Central memory CD8-positive, alpha-beta T cell (primary cell): ENCODE measurements at regions not wholly inside any gene's neighbourhood (a gene's known extent, or its start where the extent isn't known, plus 50 kb on each side); places are given as distances from the start of the nearest gene placed in this dataset.

ENCODE experiments used
- ATAC-seq: fragments of 150-1000 bp; cut with Tn5 transposase; replicated peaks from 2 replicates; pipeline ENCODE4 v1.10.0; 2022; ENCODE audit warnings: mild to moderate bottlenecking, moderate FRiP score, moderate number of reproducible peaks; ENCODE audit not compliant: poor library complexity, severe bottlenecking; ENCODE audit errors: extremely low read depth
- DNase-seq, 2 donors: peaks; one replicate each; pipeline ENCODE4 v3.0.0; 2021; ENCODE audit warnings: low spot score in 2 of 2
- H3K27ac Mint-ChIP-seq: one replicate; pipeline ENCODE4 v1.8.0; 2022; ENCODE audit warnings: low read depth, mild to moderate bottlenecking, moderate library complexity, mixed read lengths
- H3K27me3 Mint-ChIP-seq: one replicate; pipeline ENCODE4 v1.8.0; 2022; ENCODE audit warnings: mixed read lengths
- H3K36me3 Mint-ChIP-seq: one replicate; pipeline ENCODE4 v1.8.0; 2022; ENCODE audit warnings: mild to moderate bottlenecking, moderate library complexity, mixed read lengths; ENCODE audit not compliant: insufficient read depth
- H3K4me1 Mint-ChIP-seq: one replicate; pipeline ENCODE4 v1.8.0; 2022; ENCODE audit warnings: mixed read lengths
- H3K4me3 Mint-ChIP-seq: one replicate; pipeline ENCODE4 v1.8.0; 2022; ENCODE audit warnings: mild to moderate bottlenecking, moderate library complexity, mixed read lengths
- H3K9me3 Mint-ChIP-seq: one replicate; pipeline ENCODE4 v1.8.0; 2022; ENCODE audit warnings: mixed read lengths

DNA sequence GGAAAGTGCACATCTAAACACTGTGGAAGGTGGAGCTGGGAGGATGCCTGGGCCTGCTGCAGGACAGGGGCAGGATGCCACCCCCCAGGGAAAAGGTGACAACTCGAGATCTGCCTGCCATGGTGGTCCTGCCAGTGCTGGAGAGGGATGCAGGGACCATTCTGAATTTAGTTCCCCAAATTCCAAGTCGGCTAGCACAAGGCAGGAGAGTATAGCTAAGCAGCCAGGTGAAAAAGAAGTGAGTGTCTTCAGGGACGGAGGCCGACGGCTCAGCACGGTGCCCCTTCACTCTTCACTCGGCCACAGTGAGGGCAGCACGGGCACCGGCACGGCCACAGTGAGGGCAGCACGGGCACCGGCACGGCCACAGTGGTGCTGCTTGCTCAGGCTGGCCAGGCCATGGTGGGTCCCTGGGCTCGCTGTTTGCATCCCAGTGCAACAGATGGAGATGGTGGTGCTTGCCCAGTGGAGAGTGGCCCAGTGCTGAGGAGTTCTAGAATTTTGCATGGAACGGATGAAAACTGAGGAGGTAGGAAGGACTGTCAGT lies 161.3 kb upstream of the SHH start:
- Mint-ChIP-seq H3K27me3 (peaks cover 36% of the 10 kb centered on the region), H3K9me3 (no peaks in the 10 kb centered on the region), H3K27ac (no peak overlapping the region), H3K4me1 (no peaks in the 10 kb centered on the region), H3K4me3 (no peak overlapping the region), H3K36me3 (no peaks in the 10 kb centered on the region)
- no peak for ATAC-seq
- DNase-seq = no peak

GRCh38 chr7:155972651-155973390 lies 160.6 kb upstream of the SHH start:
- Mint-ChIP-seq H3K27ac (no peak overlapping the region), H3K4me1 (no peaks in the 10 kb centered on the region), H3K36me3 (no peaks in the 10 kb centered on the region), H3K4me3 (no peak overlapping the region), H3K9me3 (no peaks in the 10 kb centered on the region), H3K27me3 (peaks cover 36% of the 10 kb centered on the region)
- DNase-seq (no peak), ATAC-seq (no peak)

DNA sequence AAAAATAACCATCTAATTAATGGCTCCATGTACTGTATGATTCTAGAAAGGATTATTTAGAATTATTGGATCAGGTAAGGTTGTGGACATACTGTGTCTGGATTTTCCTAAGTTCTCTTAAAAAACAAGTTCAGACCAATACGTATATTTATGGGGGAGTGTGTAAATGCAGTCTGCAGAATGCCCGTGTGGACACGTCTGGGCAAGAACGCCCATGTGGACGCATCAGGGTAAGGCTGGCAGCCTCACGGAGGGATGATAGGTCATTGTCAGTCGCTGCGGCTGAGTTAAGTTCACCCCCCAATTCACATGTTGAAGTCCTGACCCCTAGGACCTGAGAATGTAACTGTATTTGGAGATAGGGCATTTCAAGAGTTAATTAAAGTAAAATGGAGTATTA lies 160.0 kb upstream of the SHH start:
- DNase-seq (no peak), ATAC-seq (no peak)
- H3K27me3 Mint-ChIP-seq = peaks cover 36% of the 10 kb centered on the region
- no peak overlapping the region for H3K4me3 Mint-ChIP-seq
- H3K36me3 Mint-ChIP-seq = no peaks in the 10 kb centered on the region
- H3K27ac Mint-ChIP-seq = no peak overlapping the region
- H3K4me1 Mint-ChIP-seq = no peaks in the 10 kb centered on the region
- no peaks in the 10 kb centered on the region for H3K9me3 Mint-ChIP-seq

DNA sequence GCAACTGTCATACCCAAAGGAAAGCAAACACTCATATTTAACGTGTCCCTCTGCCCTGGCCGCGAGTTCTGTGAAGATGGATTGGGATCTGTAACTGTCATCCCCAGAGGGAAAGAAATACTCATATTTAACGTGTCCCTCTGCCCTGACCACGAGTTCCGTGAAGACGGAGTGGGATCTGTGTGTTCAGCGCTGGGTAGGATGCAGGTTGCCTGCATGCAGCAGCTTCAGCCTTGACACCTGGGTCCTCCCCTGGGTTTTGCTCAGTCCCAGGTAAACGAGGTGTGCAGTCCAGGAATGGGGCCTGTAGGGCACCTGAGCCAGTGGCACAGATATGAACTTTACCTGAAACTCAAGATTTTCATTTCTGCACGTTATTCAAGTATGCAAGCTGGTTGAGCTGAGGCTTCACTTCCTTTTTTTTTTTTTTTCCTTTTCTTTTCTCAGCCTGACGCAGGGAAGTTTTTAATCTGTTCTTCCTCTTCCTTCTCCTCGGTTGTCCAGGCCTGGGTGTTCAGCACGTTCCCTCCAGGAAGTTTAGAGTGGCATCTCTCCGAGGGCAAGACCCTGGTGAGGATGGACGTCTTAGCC lies 159.0 kb upstream of the SHH start:
- no peaks in the 10 kb centered on the region for H3K36me3 Mint-ChIP-seq
- no peaks in the 10 kb centered on the region for H3K9me3 Mint-ChIP-seq
- H3K27ac Mint-ChIP-seq = no peak overlapping the region
- no peak for DNase-seq
- no peak overlapping the region for H3K4me3 Mint-ChIP-seq
- no peak for ATAC-seq
- no peaks in the 10 kb centered on the region for H3K4me1 Mint-ChIP-seq
- peaks cover 36% of the 10 kb centered on the region for H3K27me3 Mint-ChIP-seq

GRCh38 chr7:155969192-155969929 lies 157.1 kb upstream of the SHH start:
- no peaks in the 10 kb centered on the region for H3K36me3 Mint-ChIP-seq
- H3K9me3 Mint-ChIP-seq = no peaks in the 10 kb centered on the region
- H3K27me3 Mint-ChIP-seq = peaks cover 45% of the 10 kb centered on the region
- H3K27ac Mint-ChIP-seq = no peak overlapping the region
- no peak for DNase-seq
- H3K4me3 Mint-ChIP-seq = no peak overlapping the region
- no peak for ATAC-seq
- no peaks in the 10 kb centered on the region for H3K4me1 Mint-ChIP-seq

DNA sequence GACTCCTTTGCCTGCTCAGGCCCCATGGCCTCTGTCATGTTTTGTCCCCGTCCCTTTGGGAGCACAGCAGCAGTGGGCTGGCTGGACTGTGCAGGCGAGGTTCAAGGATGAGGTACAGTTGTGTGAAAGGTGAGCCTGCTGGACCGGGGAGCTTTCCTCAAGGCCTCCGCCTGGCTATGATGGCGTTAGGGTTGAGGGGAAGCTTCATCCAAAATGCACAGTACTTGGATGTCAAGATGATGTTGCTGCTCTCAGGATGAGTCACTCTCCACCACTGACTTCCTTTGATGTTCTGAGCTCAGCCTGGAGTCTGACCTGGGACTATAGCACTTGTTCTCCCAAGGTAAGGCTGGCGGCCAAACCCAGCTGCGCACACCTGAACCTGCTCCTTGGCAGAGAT lies 152.7 kb upstream of the SHH start:
- H3K27me3 Mint-ChIP-seq = peaks cover 22% of the 10 kb centered on the region
- no peaks in the 10 kb centered on the region for H3K36me3 Mint-ChIP-seq
- H3K9me3 Mint-ChIP-seq = no peaks in the 10 kb centered on the region
- no peaks in the 10 kb centered on the region for H3K4me1 Mint-ChIP-seq
- ATAC-seq (no peak), DNase-seq (no peak)
- no peak overlapping the region for H3K27ac Mint-ChIP-seq
- no peak overlapping the region for H3K4me3 Mint-ChIP-seq

DNA sequence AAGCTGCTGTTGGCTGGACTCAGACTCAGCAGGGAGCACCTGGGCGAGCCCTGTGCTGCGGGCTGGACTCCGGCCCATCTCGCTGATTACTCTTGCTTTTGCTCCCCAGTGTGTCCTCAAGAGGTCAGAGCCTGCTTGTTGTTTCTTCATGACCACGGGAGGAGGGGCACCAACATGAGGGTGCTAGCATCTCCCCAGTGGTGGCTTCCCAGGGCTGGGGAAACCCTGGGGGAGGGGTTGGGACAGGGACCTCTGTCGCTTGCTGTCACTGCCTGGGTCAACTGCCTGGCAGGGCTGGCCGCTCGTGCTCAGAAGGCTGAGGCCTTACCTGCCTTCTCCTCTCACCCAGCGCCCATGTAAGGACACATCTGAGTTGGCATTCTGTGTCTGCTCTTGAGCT lies 152.3 kb upstream of the SHH start:
- no peak for ATAC-seq
- peaks cover 23% of the 10 kb centered on the region for H3K27me3 Mint-ChIP-seq
- H3K36me3 Mint-ChIP-seq = no peaks in the 10 kb centered on the region
- no peak overlapping the region for H3K27ac Mint-ChIP-seq
- DNase-seq = no peak
- H3K4me3 Mint-ChIP-seq = no peak overlapping the region
- H3K9me3 Mint-ChIP-seq = no peaks in the 10 kb centered on the region
- no peaks in the 10 kb centered on the region for H3K4me1 Mint-ChIP-seq

GRCh38 chr7:155963771-155964195 lies 151.5 kb upstream of the SHH start:
- H3K27ac Mint-ChIP-seq = no peak overlapping the region
- H3K4me3 Mint-ChIP-seq = no peak overlapping the region
- DNase-seq (no peak), ATAC-seq (no peak)
- no peaks in the 10 kb centered on the region for H3K4me1 Mint-ChIP-seq
- no peaks in the 10 kb centered on the region for H3K36me3 Mint-ChIP-seq
- H3K27me3 Mint-ChIP-seq = peaks cover 23% of the 10 kb centered on the region
- no peaks in the 10 kb centered on the region for H3K9me3 Mint-ChIP-seq

DNA sequence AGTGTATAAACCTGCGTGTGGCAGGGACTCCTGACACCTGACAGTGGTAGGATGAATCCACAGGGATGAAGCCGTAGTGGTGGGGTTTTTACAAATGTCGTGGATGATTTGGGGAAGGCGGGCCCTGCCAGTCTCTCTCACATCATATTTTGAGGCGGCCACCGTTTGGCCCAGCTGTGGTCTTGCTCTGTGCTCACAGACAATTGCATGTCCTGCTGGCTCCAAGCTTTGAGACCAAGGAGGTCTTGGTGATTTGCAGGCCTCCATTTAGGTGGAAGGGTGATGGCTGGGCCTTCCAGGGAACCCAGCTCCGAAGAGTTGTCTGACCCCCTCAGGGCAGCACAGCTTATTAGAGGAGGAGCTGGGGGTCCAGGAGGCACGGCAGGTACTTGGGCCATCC lies 151.1 kb upstream of the SHH start:
- no peaks in the 10 kb centered on the region for H3K36me3 Mint-ChIP-seq
- ATAC-seq (no peak), DNase-seq (no peak)
- no peaks in the 10 kb centered on the region for H3K9me3 Mint-ChIP-seq
- peaks cover 23% of the 10 kb centered on the region for H3K27me3 Mint-ChIP-seq
- no peak overlapping the region for H3K27ac Mint-ChIP-seq
- H3K4me3 Mint-ChIP-seq = no peak overlapping the region
- no peaks in the 10 kb centered on the region for H3K4me1 Mint-ChIP-seq

DNA sequence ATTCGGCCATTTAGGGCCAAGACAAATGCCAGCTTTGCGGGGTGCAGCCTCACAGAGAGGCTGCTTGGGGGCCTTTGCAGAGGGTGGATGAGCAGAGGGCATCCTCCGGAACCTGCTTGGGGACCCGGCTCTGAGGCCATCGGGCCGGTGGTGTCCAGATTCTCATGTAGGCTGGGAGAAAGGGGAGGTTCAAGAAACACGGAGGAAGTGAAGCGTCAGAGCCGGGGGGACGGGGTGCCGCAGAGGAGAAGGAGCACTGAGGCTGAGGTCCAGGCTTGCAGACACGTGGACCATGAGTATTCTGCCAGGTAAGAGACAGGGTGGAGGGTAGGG lies 150.7 kb upstream of the SHH start:
- no peaks in the 10 kb centered on the region for H3K36me3 Mint-ChIP-seq
- H3K27me3 Mint-ChIP-seq = peaks cover 23% of the 10 kb centered on the region
- no peak for ATAC-seq
- no peak for DNase-seq
- no peak overlapping the region for H3K27ac Mint-ChIP-seq
- H3K9me3 Mint-ChIP-seq = no peaks in the 10 kb centered on the region
- no peak overlapping the region for H3K4me3 Mint-ChIP-seq
- no peaks in the 10 kb centered on the region for H3K4me1 Mint-ChIP-seq

GRCh38 chr7:155962191-155962967 lies 150.1 kb upstream of the SHH start:
- no peak overlapping the region for H3K27ac Mint-ChIP-seq
- no peaks in the 10 kb centered on the region for H3K9me3 Mint-ChIP-seq
- no peak for ATAC-seq
- H3K36me3 Mint-ChIP-seq = no peaks in the 10 kb centered on the region
- DNase-seq = no peak
- H3K4me1 Mint-ChIP-seq = no peaks in the 10 kb centered on the region
- peaks cover 23% of the 10 kb centered on the region for H3K27me3 Mint-ChIP-seq
- no peak overlapping the region for H3K4me3 Mint-ChIP-seq
